HG02870 (cell line): ENCODE measurements at regions not wholly inside any gene's neighbourhood (a gene's known extent, or its start where the extent isn't known, plus 50 kb on each side); places are given as distances from the start of the nearest gene placed in this dataset.

Source experiments
- ATAC-seq: cut with Tn5 transposase; IDR thresholded peaks from one replicate; pipeline ENCODE4 v1.9.1; 2021; ENCODE audit warnings: mild to moderate bottlenecking, moderate library complexity; ENCODE audit not compliant: unreplicated experiment

- ATAC-seq = no peak
These were observed 168.3 kb downstream of the DAD1 start for GRCh38 chr14:22420598-22421186.

- ATAC-seq = no peak
These were observed 169.4 kb downstream of the DAD1 start for GRCh38 chr14:22419620-22420019.

- ATAC-seq = peak; percentile 67
These were observed 170.4 kb downstream of the DAD1 start for GRCh38 chr14:22418631-22419030.

- no peak for ATAC-seq
These were observed 171.1 kb downstream of the DAD1 start for GRCh38 chr14:22417914-22418313.

GRCh38 chr14:22416193-22416592, 172.8 kb downstream of the DAD1 start:
- no peak for ATAC-seq

DNA sequence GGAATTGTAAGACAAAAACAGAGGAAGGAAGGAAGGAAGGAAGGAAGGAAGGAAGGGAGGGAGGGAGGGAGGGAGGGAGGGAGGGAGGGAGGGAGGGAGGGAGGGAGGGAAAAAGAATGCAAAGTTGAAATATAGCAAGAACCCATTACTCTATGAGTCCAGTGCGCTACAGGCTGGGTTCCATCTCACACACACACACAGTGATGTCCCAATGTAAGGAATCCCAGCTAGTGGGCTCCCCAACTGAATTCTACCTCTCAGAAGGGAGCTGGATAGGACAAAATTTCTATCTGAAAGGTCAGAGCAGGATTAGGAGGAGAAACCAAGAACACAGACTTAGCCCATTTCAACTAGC, 173.4 kb downstream of the DAD1 start:
- no peak for ATAC-seq

GRCh38 chr14:22414876-22415604, 174.0 kb downstream of the DAD1 start:
- no peak for ATAC-seq

GRCh38 chr14:22412926-22413411, 176.1 kb downstream of the DAD1 start:
- no peak for ATAC-seq

DNA sequence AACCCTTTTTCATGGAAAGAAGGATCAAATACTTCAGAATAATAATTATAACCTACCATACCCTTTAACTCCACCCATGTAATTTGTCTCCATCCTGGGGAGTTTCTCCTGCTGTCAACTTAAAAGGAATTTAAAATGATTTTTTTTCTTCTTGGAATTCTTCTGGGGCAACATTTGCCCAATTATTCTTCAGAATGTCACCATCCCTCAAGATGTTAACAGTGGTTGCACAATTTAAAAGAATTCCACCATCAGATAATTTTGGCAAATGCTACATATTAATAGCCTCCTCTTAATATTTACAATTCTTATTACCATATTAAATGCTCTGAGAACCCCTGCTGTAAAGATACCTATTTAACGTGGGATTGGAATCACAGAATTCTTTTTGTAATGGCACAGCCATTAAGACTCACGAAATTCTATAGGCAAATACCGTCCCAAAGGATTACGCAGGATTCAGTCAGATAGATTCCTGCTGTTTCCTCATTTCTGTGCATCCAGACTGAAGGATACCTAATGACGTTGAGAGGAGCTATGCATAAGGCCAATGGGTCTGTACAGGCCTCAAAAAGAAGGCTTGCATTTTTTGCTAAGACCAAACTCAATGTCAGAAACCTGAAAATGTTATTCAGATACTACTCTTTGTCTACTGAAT, 177.5 kb downstream of the DAD1 start:
- no peak for ATAC-seq

DNA sequence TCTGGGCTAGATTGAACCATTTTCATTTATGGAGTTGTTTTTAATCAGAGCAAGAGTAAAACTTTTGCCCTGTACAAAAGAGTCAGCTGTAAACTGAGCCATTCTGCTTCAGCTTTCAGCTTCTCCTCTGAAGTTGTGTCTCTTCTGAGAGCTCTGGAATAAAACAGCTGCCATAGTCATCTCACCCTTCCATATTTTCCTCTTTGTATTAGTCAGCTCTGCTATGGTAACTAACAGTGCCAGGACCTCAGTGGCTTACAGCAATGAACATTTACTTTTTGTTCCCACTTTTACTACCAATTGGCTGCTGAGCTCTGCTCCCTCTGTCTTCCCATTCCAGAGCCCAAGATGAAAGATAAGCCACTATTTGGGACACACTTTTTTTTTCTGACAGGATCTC, 178.5 kb downstream of the DAD1 start:
- ATAC-seq = no peak

DNA sequence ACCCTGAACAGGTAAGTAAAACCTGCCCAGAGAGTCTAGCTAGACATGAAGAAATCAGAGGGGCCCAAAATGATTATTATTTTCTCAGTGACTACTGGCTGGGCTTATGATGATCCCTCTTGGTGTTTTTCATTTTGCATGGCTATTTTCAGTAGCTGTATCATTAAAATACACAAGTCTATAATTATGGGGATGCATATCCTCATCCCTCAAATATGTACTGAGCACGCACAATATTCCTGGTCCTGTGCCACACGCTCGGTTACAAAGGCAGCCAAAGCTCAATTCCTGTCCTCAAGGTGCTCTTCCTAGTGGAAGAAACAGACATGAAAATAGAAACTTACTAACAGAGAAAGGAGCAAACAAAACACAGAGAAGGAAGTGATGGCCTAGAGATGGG, 180.0 kb downstream of the DAD1 start:
- ATAC-seq = no peak

GRCh38 chr14:22408547-22408946, 180.5 kb downstream of the DAD1 start:
- ATAC-seq = no peak

GRCh38 chr14:22407033-22407432, 182.0 kb downstream of the DAD1 start:
- no peak for ATAC-seq

- no peak for ATAC-seq
These were observed 183.8 kb downstream of the DAD1 start for GRCh38 chr14:22405201-22405600.

DNA sequence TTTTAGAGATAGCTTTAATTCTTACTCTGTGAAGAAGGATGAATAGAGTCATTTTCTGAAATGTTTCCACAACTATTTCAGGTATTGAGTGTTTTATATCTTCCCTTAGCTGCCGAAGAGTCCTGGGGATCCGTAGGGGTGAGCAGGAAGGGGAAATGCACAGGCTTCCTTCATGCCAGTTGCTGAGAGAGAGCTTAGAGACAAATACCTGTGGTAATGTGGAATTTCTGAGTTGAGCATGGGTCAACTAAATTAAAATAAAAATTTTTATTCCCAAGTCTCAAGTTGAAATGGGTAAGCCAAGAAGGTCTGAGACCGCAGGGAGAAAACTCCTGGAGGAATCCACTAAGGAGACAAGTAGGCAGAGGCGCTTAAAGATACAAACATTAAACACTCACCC, 185.7 kb downstream of the DAD1 start:
- no peak for ATAC-seq

DNA sequence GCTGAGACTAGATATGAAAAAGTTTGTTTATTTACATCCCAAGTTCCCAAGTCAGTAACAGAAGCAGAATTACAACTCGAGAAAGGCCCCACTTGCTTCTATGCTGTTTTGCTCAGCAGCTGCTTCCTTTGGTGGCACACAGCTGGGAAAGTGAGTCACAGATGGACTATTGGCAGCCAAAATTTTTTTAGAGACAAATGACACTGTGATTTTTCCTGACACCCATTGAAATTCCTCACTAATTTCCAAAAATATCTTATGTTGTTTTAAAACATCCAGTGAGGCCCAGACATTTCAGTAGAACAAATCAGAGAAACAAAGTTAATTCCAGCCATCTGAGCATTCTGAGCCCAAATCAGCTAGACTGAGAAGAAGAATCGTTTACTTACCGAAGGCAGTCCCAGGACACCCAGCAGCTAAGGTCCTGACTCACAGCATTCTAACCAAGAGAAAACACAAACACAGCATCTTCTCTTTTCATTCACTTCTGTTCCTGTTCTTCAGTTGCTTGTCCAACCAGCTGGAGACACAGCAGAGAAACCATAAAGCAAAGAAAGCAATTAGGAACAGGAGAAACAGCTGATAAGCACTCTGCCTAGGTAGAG, 188.3 kb downstream of the DAD1 start:
- no peak for ATAC-seq

DNA sequence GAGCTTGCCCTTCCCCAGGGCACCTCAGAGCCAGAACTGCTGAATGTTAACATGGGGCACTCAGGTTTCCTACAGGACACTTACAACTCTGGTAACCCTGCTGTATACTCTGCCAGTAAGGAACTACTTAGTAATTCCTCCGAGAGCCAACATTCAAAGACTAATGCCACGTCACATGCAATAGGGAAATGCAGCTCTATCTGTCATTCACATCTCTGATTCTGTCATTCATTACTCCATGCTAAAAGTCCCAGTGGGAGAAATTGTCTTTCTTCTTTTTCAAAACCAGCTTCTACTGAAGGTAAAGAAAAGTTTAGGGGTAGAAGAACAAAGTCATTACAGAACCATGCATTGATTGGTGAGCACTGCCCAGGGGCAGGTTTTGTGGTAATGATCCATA, 189.2 kb downstream of the DAD1 start:
- ATAC-seq = no peak

DNA sequence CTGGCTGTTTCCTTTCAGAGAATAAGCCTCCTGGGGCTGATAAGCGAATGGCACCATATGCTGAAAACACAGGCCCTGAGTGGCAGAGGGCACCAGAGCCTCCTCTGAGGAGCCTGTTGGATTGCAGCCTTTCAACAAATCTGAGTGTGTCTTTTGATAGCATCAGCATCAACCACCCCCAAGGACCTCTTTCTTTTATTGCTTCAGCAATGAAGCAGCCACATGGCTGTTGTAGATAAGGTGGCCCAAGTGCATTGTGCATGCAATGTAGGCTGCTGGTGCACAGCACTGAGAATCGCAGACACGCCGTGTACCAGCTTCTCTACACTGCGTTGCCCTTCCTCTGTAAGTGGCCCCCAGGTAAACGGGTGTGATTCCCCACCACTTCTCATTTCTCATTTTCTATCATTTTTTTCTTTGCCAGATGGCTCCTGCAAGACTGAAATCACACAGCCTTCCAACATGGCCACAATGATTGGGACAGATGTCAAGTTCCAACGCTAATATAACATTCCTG, 191.7 kb downstream of the DAD1 start:
- no peak for ATAC-seq

DNA sequence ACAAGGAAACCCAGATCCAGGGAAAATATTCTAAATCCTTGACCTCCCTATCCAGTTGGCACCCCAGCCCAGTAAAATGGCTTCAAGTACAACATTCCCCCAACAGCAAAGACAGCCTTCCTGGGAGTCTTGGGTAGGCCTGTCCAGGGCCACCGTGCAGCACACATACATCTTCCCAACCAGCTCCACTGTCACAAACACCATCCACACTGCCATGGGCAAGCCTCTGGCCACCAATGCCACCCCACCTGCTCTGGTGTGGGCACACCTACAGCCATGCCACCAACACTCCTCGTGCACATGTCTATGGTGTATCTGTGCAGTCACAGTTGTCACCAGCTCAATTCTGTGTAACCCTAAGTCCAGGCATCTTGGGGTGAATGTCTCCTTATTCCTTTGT, 193.2 kb downstream of the DAD1 start:
- no peak for ATAC-seq

DNA sequence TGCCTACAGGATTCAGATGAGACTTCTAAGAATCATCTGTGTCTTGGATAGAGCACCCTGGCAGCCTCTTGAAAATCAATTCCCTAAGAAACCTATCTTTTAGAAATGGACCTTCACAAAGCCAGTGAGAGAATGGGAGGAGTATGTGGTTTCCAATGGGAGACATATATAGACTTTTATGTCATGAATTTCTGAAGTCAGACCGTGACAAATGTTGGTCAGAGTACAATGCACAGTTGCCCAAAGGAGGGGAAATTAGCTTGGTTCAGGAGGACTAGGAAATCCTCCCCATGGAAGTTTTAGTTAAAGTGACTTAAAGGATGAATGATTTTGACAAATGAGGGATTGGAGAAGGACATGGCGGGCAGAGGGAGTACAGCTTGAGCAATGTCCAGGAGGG, 194.4 kb downstream of the DAD1 start:
- ATAC-seq = no peak

DNA sequence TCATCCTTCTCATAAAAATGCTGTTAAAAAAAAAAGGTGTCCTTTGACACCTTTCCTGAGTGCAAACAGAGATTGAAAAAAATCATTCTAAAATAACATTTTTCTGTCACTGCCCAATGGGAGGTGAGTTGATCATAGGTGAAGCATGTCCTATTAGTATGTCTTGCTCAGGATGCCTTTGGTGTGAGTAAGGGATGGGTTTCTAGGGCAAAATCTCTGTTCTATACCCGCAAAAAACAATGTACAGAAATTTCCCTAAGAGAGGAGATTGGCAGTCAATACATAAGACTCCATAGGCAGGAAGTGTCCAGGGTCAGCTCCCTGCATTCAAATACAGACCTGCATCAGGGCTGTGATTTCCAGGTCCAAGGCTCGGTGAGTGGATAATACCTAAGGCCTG, 195.2 kb downstream of the DAD1 start:
- no peak for ATAC-seq
